Esophagus muscularis mucosa (tissue), 4 donors: ENCODE measurements at regions not wholly inside any gene's neighbourhood (a gene's known extent, or its start where the extent isn't known, plus 50 kb on each side); places are given as distances from the start of the nearest gene placed in this dataset.

Experiments
- DNase-seq: peaks from one replicate; pipeline ENCODE4 v3.0.0-alpha.2; 2017; ENCODE audit errors: extremely low spot score
- H3K27ac ChIP-seq, 4 donors: fragments of 200-600 bp; sonication (generic); replicated peaks in 1 of 4; 1 replicate in 3 of 4; 2 replicates in 1 of 4; pipeline ENCODE4 v1.5.1; 2016 to 2019; ENCODE audit warnings: mild to moderate bottlenecking in 1 of 4
- H3K27me3 ChIP-seq, 4 donors: fragments of 200-600 bp; sonication (generic); one replicate each; pipeline versions ENCODE4 v1.5.1 to v1.6.0; 2016 to 2019
- H3K36me3 ChIP-seq, 4 donors: fragments of 200-600 bp; sonication (generic); one replicate each; pipeline ENCODE4 v1.5.1; 2016 to 2019
- H3K4me1 ChIP-seq, 4 donors: fragments of 200-600 bp; sonication (generic); one replicate each; pipeline ENCODE4 v1.5.1; 2016 to 2019
- H3K4me3 ChIP-seq, 4 donors: fragments of 200-600 bp; sonication (generic); 1 replicate in 2 of 4; 2 replicates in 2 of 4; pipeline ENCODE4 v1.5.1; 2016 to 2019; ENCODE audit warnings: mild to moderate bottlenecking in 4 of 4, moderate library complexity in 1 of 4
- H3K9me3 ChIP-seq, 4 donors: fragments of 200-600 bp; sonication (generic); 1 replicate in 3 of 4; 2 replicates in 1 of 4; pipeline ENCODE4 v1.5.1; 2016 to 2019
- EP300 ChIP-seq: sonication (generic); formaldehyde crosslinking; IDR thresholded peaks from one replicate; pipeline ENCODE4 v1.6.1; 2017; ENCODE audit warnings: antibody characterized with exemption
- POLR2A ChIP-seq: fragments of 450-650 bp; IDR thresholded peaks from one replicate; pipeline ENCODE4 v1.6.1; 2017; ENCODE audit warnings: antibody characterized with exemption, moderate library complexity, mild to moderate bottlenecking, low read depth
- POLR2AphosphoS5 ChIP-seq, 2 donors: sonication (generic); formaldehyde crosslinking; IDR thresholded peaks; one replicate each; pipeline ENCODE4 v1.6.1; 2017; ENCODE audit warnings: antibody characterized with exemption in 2 of 2
- WGBS: methylation state at CpG from one replicate; pipeline ENCODE4 v1.1.5; 2018; 5-methylcytosine and 5-hydroxymethylcytosine counted together
- intact Hi-C: fragments of 100-400 bp; cut with DNase I; formaldehyde crosslinking; loops from one replicate; pipeline ENCODE4 v1.15.1; 2023
- TF ChIP-seq, protein P1 (sequence below), 3 experiments: fragments of 200-600 bp in 2 of 3; fragments of 450-650 bp in 1 of 3; sonication (generic) in 2 of 3; IDR thresholded peaks; one replicate each; pipeline ENCODE4 v1.5.1; 2017 to 2019; ENCODE audit warnings: antibody characterized with exemption in 3 of 3, mild to moderate bottlenecking in 2 of 3, moderate library complexity in 1 of 3

DNA sequence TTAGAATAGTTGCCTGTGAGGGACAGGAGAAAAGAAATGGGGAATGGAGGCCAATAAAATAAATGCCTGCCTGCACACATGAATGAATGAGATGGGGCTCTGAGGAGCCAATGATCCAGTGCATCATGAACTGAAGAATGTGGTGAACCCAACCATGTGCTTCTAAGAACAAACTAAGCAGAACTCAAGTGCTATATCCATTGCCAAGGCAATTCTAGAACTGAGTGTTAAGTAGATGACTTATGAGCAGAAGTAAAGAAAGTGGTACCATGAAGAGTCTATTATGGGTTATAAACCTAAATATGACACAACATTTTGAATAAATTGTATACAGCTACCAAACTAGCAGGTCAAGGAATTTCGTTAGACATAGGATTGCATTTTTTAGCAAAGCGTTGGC is 186.1 kb downstream of the KATNAL1 start:
- Histone ChIP-seq H3K9me3 (no peaks in the 10 kb centered on the region), H3K4me3 (no peak overlapping the region), H3K36me3 (no peaks in the 10 kb centered on the region), H3K27ac (no peak overlapping the region), H3K4me1 (peaks cover 0 to 34% (median 32%) of the 10 kb centered on the region in 4 donors), H3K27me3 (no peaks in the 10 kb centered on the region)
- DNase-seq: no peak
- TF ChIP-seq POLR2AphosphoS5 (IDR thresholded peaks at IDR 0.05) (no peak), EP300 (no peak), POLR2A (no peak)
- TF ChIP-seq, protein P1, sequence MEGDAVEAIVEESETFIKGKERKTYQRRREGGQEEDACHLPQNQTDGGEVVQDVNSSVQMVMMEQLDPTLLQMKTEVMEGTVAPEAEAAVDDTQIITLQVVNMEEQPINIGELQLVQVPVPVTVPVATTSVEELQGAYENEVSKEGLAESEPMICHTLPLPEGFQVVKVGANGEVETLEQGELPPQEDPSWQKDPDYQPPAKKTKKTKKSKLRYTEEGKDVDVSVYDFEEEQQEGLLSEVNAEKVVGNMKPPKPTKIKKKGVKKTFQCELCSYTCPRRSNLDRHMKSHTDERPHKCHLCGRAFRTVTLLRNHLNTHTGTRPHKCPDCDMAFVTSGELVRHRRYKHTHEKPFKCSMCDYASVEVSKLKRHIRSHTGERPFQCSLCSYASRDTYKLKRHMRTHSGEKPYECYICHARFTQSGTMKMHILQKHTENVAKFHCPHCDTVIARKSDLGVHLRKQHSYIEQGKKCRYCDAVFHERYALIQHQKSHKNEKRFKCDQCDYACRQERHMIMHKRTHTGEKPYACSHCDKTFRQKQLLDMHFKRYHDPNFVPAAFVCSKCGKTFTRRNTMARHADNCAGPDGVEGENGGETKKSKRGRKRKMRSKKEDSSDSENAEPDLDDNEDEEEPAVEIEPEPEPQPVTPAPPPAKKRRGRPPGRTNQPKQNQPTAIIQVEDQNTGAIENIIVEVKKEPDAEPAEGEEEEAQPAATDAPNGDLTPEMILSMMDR (IDR thresholded peaks at IDR 0.05): no peak
- WGBS: 87% methylated on average over 2 of the region's 2 CpGs
- intact Hi-C loops: loop anchor here (10.0 kb wide), 1 partner anchor 1044 kb away; the partner anchor contains the start of gene HSPH1

DNA sequence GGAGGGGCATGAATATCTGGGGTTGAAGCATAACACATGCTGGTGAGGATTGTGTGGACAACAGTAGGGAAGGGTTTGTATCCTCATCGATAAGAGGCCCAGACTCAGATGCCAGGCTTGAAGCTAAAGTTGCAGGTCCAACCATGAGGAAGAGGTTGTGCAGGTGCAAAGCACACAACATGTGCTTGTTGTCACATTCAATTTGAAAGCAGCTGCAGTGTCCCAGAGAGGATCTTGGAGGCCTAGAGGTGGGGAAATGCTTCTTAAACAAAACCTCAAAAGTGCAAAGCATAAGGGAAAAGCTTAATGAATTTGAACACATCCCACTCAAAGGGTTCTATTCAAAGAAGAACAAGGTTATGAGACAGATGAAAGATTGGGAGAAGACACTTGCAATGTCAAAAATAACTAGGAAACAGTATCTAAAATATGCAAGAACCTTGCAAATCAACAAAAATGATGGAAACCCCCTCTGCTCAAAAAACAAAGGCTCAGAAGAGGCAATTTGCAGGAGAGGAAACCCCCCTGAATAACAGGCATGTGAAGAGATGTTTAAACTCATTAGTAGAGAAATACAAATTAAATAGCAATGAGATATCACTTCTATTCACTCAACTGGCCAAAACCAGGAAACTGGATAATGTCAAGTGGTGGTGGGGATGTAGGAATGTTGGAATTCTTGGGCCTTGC is 187.1 kb downstream of the KATNAL1 start:
- Histone ChIP-seq H3K4me1 (peaks cover 2 to 31% (median 30%) of the 10 kb centered on the region in 4 donors), H3K36me3 (no peaks in the 10 kb centered on the region), H3K27me3 (no peaks in the 10 kb centered on the region), H3K27ac (no peak overlapping the region), H3K4me3 (no peak overlapping the region), H3K9me3 (no peaks in the 10 kb centered on the region)
- no peak for DNase-seq
- intact Hi-C loops: loop anchor here (10.0 kb wide), 1 partner anchor 1045 kb away; the partner anchor contains the start of gene HSPH1
- WGBS: 46% methylated on average over 1 of the region's 1 CpG
- TF ChIP-seq EP300: no peak
- TF ChIP-seq, protein P1 (IDR thresholded peaks at IDR 0.05): no peak
- no peak for TF ChIP-seq POLR2A
- no peak for TF ChIP-seq POLR2AphosphoS5 (IDR thresholded peaks at IDR 0.05)

DNA sequence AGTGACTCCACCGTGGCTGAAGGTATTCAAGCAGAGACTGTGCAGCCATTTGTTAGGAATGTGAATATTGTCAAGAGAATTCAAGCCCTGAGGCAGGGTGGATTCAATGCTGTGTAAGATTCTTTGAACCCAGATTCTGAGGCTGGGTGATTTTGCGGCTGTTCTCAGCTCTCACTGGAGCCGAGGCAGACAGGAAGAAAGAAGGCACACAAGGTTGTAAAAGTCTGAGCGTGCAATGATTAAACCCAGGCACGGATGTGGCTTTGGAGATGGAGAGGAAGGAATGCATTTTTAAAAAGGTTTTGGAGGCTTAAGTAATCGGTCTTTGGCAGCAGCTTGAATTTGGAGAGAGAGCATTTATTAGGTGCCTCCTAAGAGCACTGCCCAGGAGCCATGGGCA is 187.9 kb downstream of the KATNAL1 start:
- Histone ChIP-seq H3K27ac (peak overlapping the region in 2 of 4 donors; percentile 23 to 30), H3K27me3 (no peaks in the 10 kb centered on the region), H3K4me3 (peak overlapping the region in 1 of 4 donors; percentile 4), H3K36me3 (no peaks in the 10 kb centered on the region), H3K4me1 (peaks cover 6 to 31% (median 29%) of the 10 kb centered on the region in 4 donors), H3K9me3 (no peaks in the 10 kb centered on the region)
- DNase-seq: no peak
- intact Hi-C loops: loop anchor here (10.0 kb wide), 1 partner anchor 525 kb away; the partner anchor contains the start of gene SLC7A1
- 21% methylated on average over 6 of the region's 6 CpGs for WGBS
- TF ChIP-seq, protein P1 (IDR thresholded peaks at IDR 0.05): no peak
- TF ChIP-seq POLR2A (no peak), EP300 (no peak)

DNA sequence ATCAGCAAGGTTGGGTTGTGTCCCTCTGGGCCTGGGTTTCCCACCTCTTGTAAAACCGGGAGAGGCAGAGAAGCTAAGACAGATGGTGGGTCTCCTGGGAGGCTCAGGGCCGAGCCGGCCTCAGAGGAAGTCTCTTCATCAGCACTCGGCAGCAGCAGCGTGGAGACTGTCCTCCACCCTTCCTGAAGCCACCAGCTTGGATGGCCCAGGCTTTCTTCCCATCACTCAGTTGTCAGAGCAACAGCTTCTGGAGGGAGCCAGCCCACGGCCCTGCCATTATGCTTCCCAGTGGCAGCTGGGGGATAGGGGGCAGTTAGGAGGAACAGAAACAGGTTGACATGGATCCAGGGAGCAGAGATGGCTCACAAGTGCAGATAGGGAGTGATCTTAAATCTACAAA is 191.0 kb downstream of the KATNAL1 start:
- Histone ChIP-seq H3K36me3 (no peaks in the 10 kb centered on the region), H3K27me3 (no peaks in the 10 kb centered on the region), H3K4me3 (no peak overlapping the region), H3K9me3 (no peaks in the 10 kb centered on the region), H3K4me1 (peaks cover 22 to 55% (median 50%) of the 10 kb centered on the region in 4 donors), H3K27ac (no peak overlapping the region)
- 79% methylated on average over 6 of the region's 6 CpGs for WGBS
- intact Hi-C loops: loop anchor here (10.0 kb wide), 1 partner anchor 522 kb away; the partner anchor contains the start of gene SLC7A1
- DNase-seq: no peak
- no peak for TF ChIP-seq EP300
- TF ChIP-seq, protein P1 (IDR thresholded peaks at IDR 0.05): no peak
- TF ChIP-seq POLR2AphosphoS5 (IDR thresholded peaks at IDR 0.05): no peak
- TF ChIP-seq POLR2A: no peak
